ENCODE measurements at regions not wholly inside any gene's neighbourhood (a gene's known extent, or its start where the extent isn't known, plus 50 kb on each side); places are given as distances from the start of the nearest gene placed in this dataset.

GRCh38 chr2:83221258-83221657 lies 1237.8 kb downstream of the SUCLG1 start:
- TF ChIP-seq GATA2 (IDR thresholded peaks at IDR 0.05; ENCODE audit: low read depth, low read length) (no peak), GATA3 (IDR thresholded peaks at IDR 0.05; ENCODE audit: low read depth, low read length) (no peak)

All from SH-SY5Y (cell line).